ENCODE measurements at regions not wholly inside any gene's neighbourhood (a gene's known extent, or its start where the extent isn't known, plus 50 kb on each side); places are given as distances from the start of the nearest gene placed in this dataset.
"Not testable (repeated sequence)": the region's sequence is repeated elsewhere in the genome, so short reads cannot be mapped to it uniquely, and the experiment has no call there.

DNA sequence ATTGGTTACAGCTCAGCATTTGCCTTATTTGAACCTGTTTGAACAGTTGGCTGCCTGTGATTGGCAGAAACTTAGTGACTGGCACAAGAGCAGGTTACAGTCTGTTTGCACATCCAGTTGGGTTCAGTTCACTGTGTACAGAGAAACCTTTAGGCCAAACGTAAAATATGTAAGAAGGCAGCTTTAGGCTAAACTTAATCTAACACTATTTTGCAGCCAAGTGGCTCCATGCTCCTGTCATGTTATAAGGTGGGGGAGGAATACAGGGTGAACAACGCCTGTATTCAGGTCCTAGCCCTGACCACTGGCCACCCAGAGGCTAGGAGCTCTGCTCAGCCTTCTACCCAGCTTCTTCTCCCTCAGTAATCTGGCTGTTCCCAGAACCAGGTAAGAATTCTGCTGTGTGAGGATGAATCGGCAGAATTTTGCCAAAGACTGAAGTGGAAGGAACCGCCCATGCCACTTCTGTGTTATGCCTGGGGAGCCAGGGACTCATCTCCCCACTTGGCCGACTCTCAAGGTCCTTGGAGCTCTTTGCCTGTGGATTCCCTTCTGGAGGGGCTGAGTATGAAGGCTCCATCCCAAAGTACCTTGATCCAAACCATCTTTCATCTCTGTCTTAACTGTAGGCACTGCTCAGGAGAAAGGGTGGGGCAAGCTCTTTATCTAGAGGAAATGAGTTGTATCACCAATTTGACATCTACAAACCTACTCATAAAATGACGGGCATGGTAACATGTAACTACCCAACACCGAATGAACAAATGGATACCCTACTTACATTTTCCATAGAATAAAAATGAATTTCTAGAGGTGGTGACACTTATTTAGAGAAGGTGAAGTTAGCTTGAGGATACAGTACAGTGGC lies 164.4 kb upstream of the NAMPT start:
- no peak for DNase-seq (ENCODE audit: low spot score)

DNA sequence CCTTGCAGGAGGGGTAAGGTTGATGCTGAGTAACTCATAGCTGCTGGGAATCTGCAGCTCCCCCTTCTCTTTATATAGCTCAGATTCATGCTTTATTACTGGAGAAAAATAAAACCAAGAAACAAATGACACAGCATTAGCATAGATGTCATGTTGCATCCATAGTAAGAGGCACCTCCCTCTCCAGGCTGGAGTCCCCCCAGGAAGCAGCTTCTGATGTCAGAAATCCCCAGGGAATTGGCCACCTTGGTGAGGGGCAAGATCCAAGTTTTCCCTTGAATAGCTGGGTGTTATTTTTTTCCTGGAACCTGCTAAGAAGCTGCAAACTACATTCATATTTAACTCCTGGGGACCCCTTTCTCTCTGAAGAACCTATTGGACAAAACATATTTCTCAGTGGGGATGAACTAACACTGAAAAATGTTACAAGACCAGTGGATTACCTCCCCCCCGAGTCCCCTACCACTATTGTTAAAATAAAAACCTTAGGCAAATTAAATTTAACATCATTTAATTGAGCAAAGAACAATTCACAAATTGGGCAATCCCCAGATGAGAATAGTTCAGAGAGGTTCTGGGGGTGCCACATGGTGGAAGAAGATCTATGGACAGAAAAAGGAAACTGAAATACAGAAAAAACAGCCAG lies 163.7 kb upstream of the NAMPT start:
- DNase-seq (ENCODE audit: low spot score): no peak

GRCh38 chr7:106447318-106447847 lies 162.6 kb upstream of the NAMPT start:
- no peak for DNase-seq (ENCODE audit: low spot score)

DNA sequence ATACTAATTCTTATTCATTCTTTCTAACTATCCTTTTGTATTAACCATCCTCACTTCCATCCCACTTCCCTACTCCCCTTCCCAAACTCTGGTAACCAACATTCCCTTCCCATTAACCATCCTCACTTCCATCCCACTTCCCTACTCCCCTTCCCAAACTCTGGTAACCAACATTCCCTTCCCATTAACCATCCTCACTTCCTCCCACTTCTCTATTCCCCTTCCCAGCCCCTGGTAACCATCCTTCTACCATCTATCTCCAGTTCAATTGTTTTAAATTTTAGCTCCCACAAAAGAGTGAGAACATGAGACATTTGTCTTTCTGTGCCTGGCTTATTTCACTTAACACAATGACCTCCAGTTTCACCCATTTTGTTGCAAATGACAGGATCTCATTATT lies 160.6 kb upstream of the NAMPT start:
- not testable (repeated sequence) for DNase-seq (ENCODE audit: low spot score)

- no peak for DNase-seq (ENCODE audit: low spot score)
Observed at GRCh38 chr7:106444068-106444655, 159.4 kb upstream of the NAMPT start.

DNA sequence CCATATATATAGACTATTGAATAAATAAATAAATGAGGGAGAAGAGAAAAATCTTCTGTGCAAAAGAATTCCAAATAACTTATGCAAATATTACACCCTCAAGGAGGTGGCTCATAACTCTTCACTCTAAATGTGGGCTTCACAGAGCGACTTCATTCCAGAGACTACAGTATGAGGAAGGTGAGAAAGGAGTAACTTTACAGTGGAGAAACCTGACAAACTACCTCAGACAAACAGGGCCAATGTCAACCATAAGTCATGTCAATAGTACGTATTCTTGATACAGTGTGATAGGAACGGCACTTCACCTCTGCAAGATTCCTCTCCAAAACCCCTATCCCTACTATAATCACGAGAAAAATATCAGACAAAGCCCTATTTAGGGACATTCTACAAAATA lies 158.4 kb upstream of the NAMPT start:
- DNase-seq (ENCODE audit: low spot score): no peak

- DNase-seq (ENCODE audit: low spot score): no peak
Observed at GRCh38 chr7:106442476-106442875, 157.7 kb upstream of the NAMPT start.

GRCh38 chr7:106441343-106441742 lies 156.6 kb upstream of the NAMPT start:
- not testable (repeated sequence) for DNase-seq (ENCODE audit: low spot score)

- DNase-seq (ENCODE audit: low spot score): not testable (repeated sequence)
Observed at GRCh38 chr7:106436933-106437332, 152.2 kb upstream of the NAMPT start.

DNA sequence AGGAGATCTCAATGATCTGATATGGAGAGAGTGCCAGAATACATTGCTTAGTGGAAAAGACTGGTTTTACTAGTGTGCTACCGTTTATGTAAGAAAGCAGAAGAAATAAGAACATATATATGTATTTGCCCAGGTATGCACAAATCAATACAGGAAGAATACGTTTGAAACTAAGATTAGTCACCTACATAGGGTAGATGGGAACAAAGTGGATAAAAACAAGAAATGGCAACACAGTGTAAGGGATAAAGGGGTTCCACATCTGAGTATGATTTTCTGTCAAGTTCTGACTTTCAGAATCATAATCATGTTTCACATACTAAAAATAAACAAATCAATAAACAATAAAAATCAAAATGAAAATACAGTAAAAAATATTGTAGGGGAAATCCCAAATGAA lies 148.6 kb upstream of the NAMPT start:
- no peak for DNase-seq (ENCODE audit: low spot score)

DNA sequence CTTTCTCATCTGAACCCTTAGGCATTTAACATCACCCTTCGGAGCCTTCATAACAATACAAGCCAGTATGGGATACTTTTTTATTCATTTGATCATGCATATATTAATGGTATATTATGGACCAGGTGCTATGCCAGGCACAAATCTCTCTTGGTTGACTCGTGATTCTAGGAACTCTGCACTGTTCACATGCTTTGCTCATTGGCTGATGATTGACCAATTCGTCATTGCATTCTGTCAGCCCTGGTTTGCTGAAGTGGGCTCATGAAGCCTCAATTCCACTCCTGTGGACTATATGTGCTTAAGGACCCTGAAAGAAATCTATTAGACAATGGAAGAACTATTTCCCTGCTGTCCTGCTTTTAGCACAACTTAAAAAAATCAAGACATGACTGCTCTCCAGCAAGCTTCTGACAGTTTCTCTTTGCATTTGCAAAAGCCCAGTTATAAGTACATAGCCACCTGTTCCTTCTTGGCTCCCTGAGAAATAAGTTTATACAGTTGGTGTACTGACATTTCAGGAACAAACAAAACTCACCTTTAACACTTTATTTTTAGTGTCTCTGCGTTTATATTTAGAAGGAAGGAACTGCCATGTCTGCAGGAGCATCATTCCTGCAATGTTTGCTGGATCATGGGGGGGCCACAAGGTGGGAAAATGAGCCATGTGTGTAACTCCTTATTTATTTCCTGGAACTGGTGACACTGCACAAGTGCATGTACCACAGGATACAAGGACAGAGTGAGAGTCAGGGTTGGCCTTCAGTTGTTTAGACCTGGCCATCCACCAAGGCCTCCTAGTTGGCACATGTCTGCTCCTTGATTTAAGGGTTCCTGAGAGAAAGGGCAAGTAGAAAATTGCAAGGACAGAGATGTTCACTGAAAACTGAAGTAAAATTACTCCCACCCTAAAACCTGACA lies 146.0 kb upstream of the NAMPT start:
- no peak for DNase-seq (ENCODE audit: low spot score)

- no peak for DNase-seq (ENCODE audit: low spot score)
Observed at GRCh38 chr7:106430103-106430502, 145.3 kb upstream of the NAMPT start.

DNA sequence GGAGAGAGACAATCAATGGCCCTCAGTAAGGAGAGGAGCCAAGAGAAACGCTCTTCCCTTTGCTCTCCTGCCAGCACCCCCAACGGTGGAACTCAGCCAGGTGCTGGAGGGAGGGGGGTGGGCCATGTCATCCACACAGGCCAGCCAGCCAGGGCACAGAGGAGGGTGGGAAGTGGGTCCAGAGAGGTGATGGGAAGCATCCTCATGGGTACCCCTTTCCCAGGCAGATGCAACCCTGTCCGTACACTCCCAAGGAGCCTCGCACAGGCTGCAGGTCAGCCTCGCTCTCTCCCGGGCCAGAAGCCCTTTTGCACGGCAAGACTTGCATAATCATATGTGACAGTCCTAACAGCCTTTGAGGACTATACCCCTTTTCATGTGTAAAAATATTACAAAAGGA lies 142.0 kb upstream of the NAMPT start:
- DNase-seq (ENCODE audit: low spot score): no peak

DNA sequence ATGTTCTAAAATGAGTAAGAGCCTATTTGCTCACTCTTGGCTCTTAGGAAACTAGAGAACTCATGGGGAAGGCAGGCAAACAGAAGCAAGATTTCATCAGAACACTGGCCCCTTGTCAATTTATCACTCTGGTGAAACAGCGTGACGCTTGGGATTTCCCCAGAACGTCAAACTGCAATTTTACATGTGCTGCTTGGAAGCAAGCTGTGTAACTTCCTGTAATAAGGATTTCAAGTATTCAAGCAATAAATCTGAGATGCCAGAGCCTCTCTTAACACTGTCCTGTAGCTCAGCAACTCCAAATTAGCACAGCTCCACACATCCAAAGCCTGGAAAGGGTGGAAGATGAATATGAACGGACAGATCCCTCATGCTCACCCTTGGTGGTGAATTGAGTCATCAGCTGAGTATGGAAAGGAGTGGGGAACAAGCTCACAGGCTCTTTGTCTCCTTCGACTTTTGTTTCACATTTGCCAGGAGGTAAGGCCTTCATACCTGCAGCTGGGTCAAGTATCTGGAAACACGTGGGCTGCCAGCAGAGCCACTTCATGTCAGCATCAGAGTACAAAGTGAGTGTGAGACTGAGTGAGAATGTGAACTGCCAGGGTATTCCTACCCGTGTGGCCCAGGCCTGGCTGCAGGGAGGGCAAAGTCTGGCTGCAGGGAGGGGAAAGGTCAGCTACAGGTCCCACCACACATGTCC lies 140.4 kb upstream of the NAMPT start:
- DNase-seq (ENCODE audit: low spot score): no peak

DNA sequence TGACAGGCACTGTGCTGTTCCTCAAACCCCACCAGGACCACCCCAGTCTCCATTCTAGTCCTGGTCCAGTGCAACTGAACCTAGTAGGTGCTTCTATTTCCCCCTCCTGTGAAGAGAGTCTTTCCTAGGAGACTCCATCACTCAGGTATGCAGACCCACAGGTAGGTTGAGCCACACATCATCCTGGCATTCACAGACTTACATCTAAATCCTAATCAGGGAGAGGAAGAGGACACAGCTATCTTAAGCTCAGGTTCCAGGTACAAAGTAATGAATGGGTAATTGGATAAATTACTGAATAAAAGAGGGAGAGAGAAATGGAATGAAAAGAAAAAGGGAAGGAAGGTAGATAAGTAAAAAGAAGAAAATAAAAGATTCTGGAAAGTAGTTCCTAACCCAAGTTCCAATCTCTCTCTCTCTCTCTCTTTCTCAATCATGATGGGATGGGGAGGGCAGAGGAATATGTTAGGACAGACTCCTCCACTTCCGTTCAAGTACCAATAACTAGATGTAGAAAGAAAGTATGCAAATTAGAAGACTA lies 139.8 kb upstream of the NAMPT start:
- DNase-seq (ENCODE audit: low spot score): no peak

- DNase-seq (ENCODE audit: low spot score): no peak
Observed at GRCh38 chr7:106423821-106424475, 139.2 kb upstream of the NAMPT start.

DNA sequence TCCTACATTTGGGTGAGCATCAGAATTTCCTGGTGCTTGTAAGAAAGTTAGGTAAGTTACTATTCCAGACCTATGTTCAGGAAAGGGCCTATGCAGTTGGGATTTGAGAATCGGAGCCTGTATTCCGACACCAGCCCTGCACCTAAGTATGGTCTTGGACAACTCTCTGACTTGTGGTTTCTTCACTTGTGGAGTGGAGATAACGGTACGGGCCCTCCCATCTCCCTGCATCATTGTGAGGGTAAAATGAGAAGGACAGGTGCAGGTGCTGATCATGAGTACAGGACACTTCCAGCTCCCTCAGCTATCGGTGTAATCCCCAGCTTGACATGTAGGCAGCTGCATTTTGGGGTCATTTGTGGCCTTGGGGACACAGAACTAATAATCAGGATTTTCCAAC lies 138.3 kb upstream of the NAMPT start:
- no peak for DNase-seq (ENCODE audit: low spot score)

GRCh38 chr7:106421181-106421762 lies 136.5 kb upstream of the NAMPT start:
- DNase-seq (ENCODE audit: low spot score): no peak

- no peak for DNase-seq (ENCODE audit: low spot score)
Observed at GRCh38 chr7:106420736-106421135, 136.0 kb upstream of the NAMPT start.

DNA sequence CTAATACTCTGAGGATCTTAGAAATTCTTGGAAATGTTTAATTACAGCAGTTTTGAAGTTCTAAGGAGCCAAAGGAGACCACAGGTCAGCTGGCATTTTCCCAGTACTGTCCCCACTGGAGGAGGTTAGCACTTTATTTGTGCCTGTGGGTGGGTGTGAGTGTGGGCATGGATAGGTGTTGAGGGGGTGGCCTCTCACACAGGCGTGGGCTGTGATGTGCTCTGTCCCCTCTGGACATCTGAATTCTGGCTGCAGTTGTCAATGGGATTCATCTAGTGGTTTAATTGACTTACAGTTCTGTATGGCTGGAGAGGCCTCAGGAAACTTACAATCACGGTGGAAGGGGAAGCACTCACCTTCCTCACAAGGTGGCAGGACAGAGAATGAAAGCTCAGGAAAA lies 135.4 kb upstream of the NAMPT start:
- DNase-seq (ENCODE audit: low spot score): no peak
